Endothelial cell of umbilical vein (primary cell): ENCODE measurements at regions not wholly inside any gene's neighbourhood (a gene's known extent, or its start where the extent isn't known, plus 50 kb on each side); places are given as distances from the start of the nearest gene placed in this dataset.

Experiments
- BruUV-seq: library from RNA; stranded (reverse); fragments of 400-500 nt; replicated peaks from 2 replicates; lab custom pipeline; 2021; lab: Mats Ljungman, UMichigan
- CTCF ChIA-PET: fragments of 300-600, 350-600 bp; sonication (Branson Sonifier 250); formaldehyde crosslinking; loops from one replicate; lab custom pipeline; 2021; ENCODE audit warnings: antibody characterized with exemption, inconsistent platforms; lab: Charles Lee
- POLR2A ChIA-PET: fragments of 300-600, 350-600 bp; sonication (Branson Sonifier 250); formaldehyde crosslinking; loops from one replicate; lab custom pipeline; 2021; ENCODE audit warnings: antibody characterized with exemption, inconsistent platforms; lab: Charles Lee
- DNase-seq: peaks from one replicate; pipeline ENCODE4 v3.0.0-alpha.2; 2011; ENCODE audit warnings: low read depth, low spot score
- FAIRE-seq: peaks from 2 replicates; lab custom pipeline; 2011; peaks lifted over from hg19 to GRCh38; lab: Jason Lieb, UNC
- H2AFZ ChIP-seq: 2 replicates; pipeline ENCODE4 v1.6.0; 2012; ENCODE audit warnings: low read depth, low read length, control low read depth, inconsistent platforms
- H3K27ac ChIP-seq: 2 replicates; pipeline ENCODE4 v1.5.1; 2011; ENCODE audit warnings: low read depth, mild to moderate bottlenecking, control low read depth, low read length, moderate library complexity; ENCODE audit not compliant: insufficient read depth
- H3K27me3 ChIP-seq, 2 experiments: 2 replicates each; pipeline versions ENCODE4 v1.6.0 to v1.6.1; 2011; ENCODE audit warnings: low read length in 2 of 2, mixed read lengths in 1 of 2; ENCODE audit not compliant: control insufficient read depth in 2 of 2, insufficient read depth in 2 of 2
- H3K36me3 ChIP-seq, 2 experiments: 2 replicates in 1 of 2; 3 replicates in 1 of 2; pipeline ENCODE4 v1.5.1; 2011; ENCODE audit warnings: low read length in 2 of 2, mild to moderate bottlenecking in 1 of 2, moderate library complexity in 1 of 2; ENCODE audit not compliant: control insufficient read depth in 2 of 2, insufficient read depth in 2 of 2; ENCODE audit errors: extremely low read depth in 1 of 2
- H3K4me1 ChIP-seq: 3 replicates; pipeline ENCODE4 v1.5.1; 2011; ENCODE audit warnings: mild to moderate bottlenecking, low read length; ENCODE audit not compliant: control insufficient read depth, insufficient read depth; ENCODE audit errors: extremely low read depth
- H3K4me2 ChIP-seq: 2 replicates; pipeline ENCODE4 v1.6.1; 2011; ENCODE audit warnings: low read length, control low read depth, mixed read lengths; ENCODE audit not compliant: insufficient read depth
- H3K4me3 ChIP-seq, 3 experiments: fragments of 200-600 bp in 1 of 3; sonication (generic), shearing (Covaris generic) in 1 of 3; replicated peaks in 1 of 3; 2 replicates each; pipeline ENCODE4 v1.5.1; 2011 to 2016; ENCODE audit warnings: control low read depth in 3 of 3, low read length in 3 of 3, mild to moderate bottlenecking in 2 of 3, inconsistent platforms in 1 of 3, low read depth in 1 of 3, moderate library complexity in 1 of 3; ENCODE audit not compliant: insufficient read depth in 1 of 3
- H3K79me2 ChIP-seq: 2 replicates; pipeline ENCODE4 v1.6.0; 2012; ENCODE audit warnings: low read length, inconsistent platforms; ENCODE audit not compliant: control insufficient read depth, insufficient read depth
- H3K9ac ChIP-seq: replicated peaks from 2 replicates; pipeline ENCODE3; 2011; ENCODE audit warnings: low read length, control low read depth; ENCODE audit not compliant: insufficient read depth; ENCODE audit errors: extremely low read depth
- H3K9me1 ChIP-seq: replicated peaks from 3 replicates; pipeline ENCODE4 v1.6.0; 2011; ENCODE audit warnings: mild to moderate bottlenecking, low read length; ENCODE audit not compliant: control insufficient read depth, insufficient read depth; ENCODE audit errors: extremely low read depth
- H3K9me3 ChIP-seq: replicated peaks from 2 replicates; pipeline ENCODE4 v1.5.1; 2012; ENCODE audit warnings: low read length, inconsistent platforms; ENCODE audit not compliant: control insufficient read depth, insufficient read depth
- H4K20me1 ChIP-seq: replicated peaks from 2 replicates; pipeline ENCODE3; 2011; ENCODE audit warnings: mild to moderate bottlenecking, low read length; ENCODE audit not compliant: control insufficient read depth, insufficient read depth; ENCODE audit errors: extremely low read depth
- CTCF ChIP-seq, 2 donors: IDR thresholded peaks; 1 replicate in 1 of 2; 2 replicates in 1 of 2; pipeline ENCODE4 v1.5.1; 2011; ENCODE audit warnings: low read length in 2 of 2, mild to moderate bottlenecking in 2 of 2, moderate library complexity in 2 of 2, control low read depth in 1 of 2, inconsistent platforms in 1 of 2, low read depth in 1 of 2; ENCODE audit not compliant: insufficient read depth in 1 of 2; ENCODE audit errors: extremely low read depth in 1 of 2
- EZH2 ChIP-seq: IDR thresholded peaks from 2 replicates; pipeline ENCODE4 v1.6.1; 2012; ENCODE audit warnings: borderline replicate concordance, low read depth, mild to moderate bottlenecking, moderate library complexity, low read length, inconsistent platforms; ENCODE audit not compliant: severe bottlenecking
- FOS ChIP-seq: IDR thresholded peaks from 2 replicates; pipeline ENCODE4 v1.6.1; 2011; ENCODE audit warnings: mild to moderate bottlenecking, low read length, moderate library complexity, borderline replicate concordance; ENCODE audit not compliant: insufficient read depth
- GATA2 ChIP-seq: IDR thresholded peaks from 2 replicates; pipeline ENCODE4 v1.7.0; 2011; ENCODE audit warnings: low read depth, mild to moderate bottlenecking, moderate library complexity, mixed read lengths, low read length; ENCODE audit not compliant: insufficient read length, insufficient read depth
- JUN ChIP-seq: IDR thresholded peaks from 2 replicates; pipeline ENCODE4 v1.6.1; 2011; ENCODE audit warnings: borderline replicate concordance, low read depth; ENCODE audit not compliant: insufficient read length, insufficient read depth
- MAX ChIP-seq: IDR thresholded peaks from 2 replicates; pipeline ENCODE4 v1.6.1; 2011; ENCODE audit not compliant: insufficient read depth, insufficient read length
- MYC ChIP-seq: IDR thresholded peaks from one replicate; pipeline ENCODE4 v1.6.1; 2011; ENCODE audit warnings: mild to moderate bottlenecking, low read depth, low read length
- POLR2A ChIP-seq: IDR thresholded peaks from 2 replicates; pipeline ENCODE4 v1.6.1; 2012; ENCODE audit warnings: low read depth, mild to moderate bottlenecking, control low read depth, low read length
- POLR2AphosphoS5 ChIP-seq: IDR thresholded peaks from 2 replicates; pipeline ENCODE4 v1.6.1; 2012; ENCODE audit warnings: low read depth, mild to moderate bottlenecking, control low read depth, low read length, moderate library complexity; ENCODE audit not compliant: insufficient read depth
- dilution Hi-C: fragments of 300-500 bp; cut with MboI; formaldehyde crosslinking; loops from one replicate; pipeline ENCODE4 v1.15.0; 2019; ENCODE audit warnings: low sequenced_read_pairs; ENCODE audit not compliant: extremely low pct_ligation_motif_present
- intact Hi-C: fragments of 100-400 bp; cut with micrococcal nuclease; formaldehyde crosslinking; loops from one replicate; pipeline ENCODE4 v1.10.0; 2022

DNA sequence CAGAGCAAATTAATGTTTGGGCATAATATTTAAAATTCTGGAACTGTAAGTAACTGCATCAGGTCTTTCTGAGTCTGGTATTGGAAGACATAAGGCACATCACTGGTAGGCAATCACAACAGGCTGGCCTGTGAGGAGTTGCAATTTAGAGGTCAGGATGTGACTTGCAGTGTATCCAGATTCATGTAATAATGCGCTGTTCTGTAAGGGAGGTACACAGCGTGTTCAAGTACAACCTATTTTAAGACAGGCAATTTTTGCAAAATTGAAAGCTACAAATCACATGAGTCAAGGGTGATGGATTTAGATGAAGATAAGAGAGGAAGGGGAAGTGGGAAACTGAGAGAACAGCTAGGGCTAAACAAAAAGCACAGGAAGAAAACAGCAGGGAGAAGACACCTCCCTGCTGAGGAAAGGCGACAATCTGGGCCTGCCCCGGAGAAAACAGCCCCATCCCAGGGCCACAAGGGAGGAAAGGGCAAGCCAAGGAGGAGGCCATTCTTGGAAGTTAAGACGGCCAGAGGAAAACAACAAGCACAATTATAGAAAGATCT is 138.1 kb downstream of the LACC1 start:
- H3K9me3 ChIP-seq = no peaks in the 10 kb centered on the region
- DNase-seq = no peak
- H3K79me2 ChIP-seq = no peaks in the 10 kb centered on the region
- FAIRE-seq = no peak
- H3K4me3 ChIP-seq = no peak overlapping the region
- intact Hi-C loops (no loop called here), dilution Hi-C loops (no loop called here)
- H3K36me3 ChIP-seq = no peaks in the 10 kb centered on the region
- no peak overlapping the region for H3K9ac ChIP-seq
- no peak overlapping the region for H3K4me2 ChIP-seq
- no peak overlapping the region for H2AFZ ChIP-seq
- CTCF ChIA-PET = no interaction called here
- no peak overlapping the region for H3K27ac ChIP-seq
- peaks cover 14% of the 10 kb centered on the region for H3K4me1 ChIP-seq
- BruUV-seq = no TSS peak
- H4K20me1 ChIP-seq = no peaks in the 10 kb centered on the region
- no peaks in the 10 kb centered on the region for H3K9me1 ChIP-seq
- POLR2A ChIA-PET = no interaction called here
- H3K27me3 ChIP-seq = no peaks in the 10 kb centered on the region
- no peak for TF ChIP-seq JUN
- TF ChIP-seq FOS = no peak
- TF ChIP-seq POLR2A = no peak
- no peak for TF ChIP-seq POLR2AphosphoS5
- no peak for TF ChIP-seq MAX
- no peak for TF ChIP-seq GATA2
- TF ChIP-seq EZH2 = no peak
- no peak for TF ChIP-seq CTCF (IDR thresholded peaks at IDR 0.05; ENCODE audit: extremely low read depth in 1 of 2, insufficient read depth in 1 of 2, low read depth in 1 of 2, low read length in 2 of 2)
- no peak for TF ChIP-seq MYC
